ENCODE measurements at regions not wholly inside any gene's neighbourhood (a gene's known extent, or its start where the extent isn't known, plus 50 kb on each side); places are given as distances from the start of the nearest gene placed in this dataset.

- no peak for TF ChIP-seq TAF1 (conservative IDR thresholded peaks at IDR 0.05)
- TF ChIP-seq RXRA (IDR thresholded peaks at IDR 0.05): no peak
- no peak for TF ChIP-seq JUND (IDR thresholded peaks at IDR 0.05)
- TF ChIP-seq, protein P1, sequence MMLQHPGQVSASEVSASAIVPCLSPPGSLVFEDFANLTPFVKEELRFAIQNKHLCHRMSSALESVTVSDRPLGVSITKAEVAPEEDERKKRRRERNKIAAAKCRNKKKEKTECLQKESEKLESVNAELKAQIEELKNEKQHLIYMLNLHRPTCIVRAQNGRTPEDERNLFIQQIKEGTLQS (IDR thresholded peaks at IDR 0.05): no peak
Measured at GRCh38 chr16:9340526-9341256, 249.2 kb downstream of the HAPSTR1 start (continued).

DNA sequence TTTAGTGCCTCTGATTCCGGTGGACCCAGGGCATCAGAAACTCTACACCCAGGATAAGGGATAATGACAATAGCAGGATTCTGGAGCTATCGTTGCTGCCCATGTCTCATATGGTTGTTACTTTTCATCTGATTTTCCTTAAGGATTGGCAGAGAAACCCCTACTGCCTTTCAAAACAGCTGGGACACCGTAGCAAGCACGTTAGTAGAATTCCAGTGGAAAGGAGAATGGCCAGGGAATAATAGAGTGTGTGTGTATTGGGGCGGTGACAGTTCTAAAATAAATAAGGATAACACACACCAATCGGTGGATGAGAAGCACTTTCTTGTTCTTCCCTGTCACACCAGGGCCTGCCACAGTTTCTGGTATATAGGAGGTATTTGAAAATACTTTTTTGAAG lies 251.8 kb downstream of the HAPSTR1 start:
- H3K4me3 ChIP-seq (ENCODE audit: low read depth in 1 of 3, low read length in 3 of 3): no peak overlapping the region
- no peak for DNase-seq (ENCODE audit: low spot score)
- TF ChIP-seq GABPA (IDR thresholded peaks at IDR 0.05 in 1 of 2, conservative IDR thresholded peaks at IDR 0.05 in 1 of 2) (no peak), MAX (IDR thresholded peaks at IDR 0.05) (no peak), RXRA (IDR thresholded peaks at IDR 0.05) (no peak), HNF4G (IDR thresholded peaks at IDR 0.05) (no peak), JUND (IDR thresholded peaks at IDR 0.05) (no peak), HNF4A (conservative IDR thresholded peaks at IDR 0.05) (no peak), FOXA1 (IDR thresholded peaks at IDR 0.05) (no peak), RAD21 (IDR thresholded peaks at IDR 0.05) (no peak), TAF1 (conservative IDR thresholded peaks at IDR 0.05) (no peak), YY1 (IDR thresholded peaks at IDR 0.05) (no peak), NR2F2 (IDR thresholded peaks at IDR 0.05) (no peak), ZBTB33 (IDR thresholded peaks at IDR 0.05) (no peak), SP1 (IDR thresholded peaks at IDR 0.05) (no peak), EGR1 (IDR thresholded peaks at IDR 0.05; ENCODE audit: low read depth in 2 of 2) (no peak)
- TF ChIP-seq, protein P1 (IDR thresholded peaks at IDR 0.05): no peak
- TF ChIP-seq, protein P2, sequence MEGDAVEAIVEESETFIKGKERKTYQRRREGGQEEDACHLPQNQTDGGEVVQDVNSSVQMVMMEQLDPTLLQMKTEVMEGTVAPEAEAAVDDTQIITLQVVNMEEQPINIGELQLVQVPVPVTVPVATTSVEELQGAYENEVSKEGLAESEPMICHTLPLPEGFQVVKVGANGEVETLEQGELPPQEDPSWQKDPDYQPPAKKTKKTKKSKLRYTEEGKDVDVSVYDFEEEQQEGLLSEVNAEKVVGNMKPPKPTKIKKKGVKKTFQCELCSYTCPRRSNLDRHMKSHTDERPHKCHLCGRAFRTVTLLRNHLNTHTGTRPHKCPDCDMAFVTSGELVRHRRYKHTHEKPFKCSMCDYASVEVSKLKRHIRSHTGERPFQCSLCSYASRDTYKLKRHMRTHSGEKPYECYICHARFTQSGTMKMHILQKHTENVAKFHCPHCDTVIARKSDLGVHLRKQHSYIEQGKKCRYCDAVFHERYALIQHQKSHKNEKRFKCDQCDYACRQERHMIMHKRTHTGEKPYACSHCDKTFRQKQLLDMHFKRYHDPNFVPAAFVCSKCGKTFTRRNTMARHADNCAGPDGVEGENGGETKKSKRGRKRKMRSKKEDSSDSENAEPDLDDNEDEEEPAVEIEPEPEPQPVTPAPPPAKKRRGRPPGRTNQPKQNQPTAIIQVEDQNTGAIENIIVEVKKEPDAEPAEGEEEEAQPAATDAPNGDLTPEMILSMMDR (IDR thresholded peaks at IDR 0.05; ENCODE audit: low read depth, low read length, missing input control): no peak
- TF ChIP-seq, protein P3, sequence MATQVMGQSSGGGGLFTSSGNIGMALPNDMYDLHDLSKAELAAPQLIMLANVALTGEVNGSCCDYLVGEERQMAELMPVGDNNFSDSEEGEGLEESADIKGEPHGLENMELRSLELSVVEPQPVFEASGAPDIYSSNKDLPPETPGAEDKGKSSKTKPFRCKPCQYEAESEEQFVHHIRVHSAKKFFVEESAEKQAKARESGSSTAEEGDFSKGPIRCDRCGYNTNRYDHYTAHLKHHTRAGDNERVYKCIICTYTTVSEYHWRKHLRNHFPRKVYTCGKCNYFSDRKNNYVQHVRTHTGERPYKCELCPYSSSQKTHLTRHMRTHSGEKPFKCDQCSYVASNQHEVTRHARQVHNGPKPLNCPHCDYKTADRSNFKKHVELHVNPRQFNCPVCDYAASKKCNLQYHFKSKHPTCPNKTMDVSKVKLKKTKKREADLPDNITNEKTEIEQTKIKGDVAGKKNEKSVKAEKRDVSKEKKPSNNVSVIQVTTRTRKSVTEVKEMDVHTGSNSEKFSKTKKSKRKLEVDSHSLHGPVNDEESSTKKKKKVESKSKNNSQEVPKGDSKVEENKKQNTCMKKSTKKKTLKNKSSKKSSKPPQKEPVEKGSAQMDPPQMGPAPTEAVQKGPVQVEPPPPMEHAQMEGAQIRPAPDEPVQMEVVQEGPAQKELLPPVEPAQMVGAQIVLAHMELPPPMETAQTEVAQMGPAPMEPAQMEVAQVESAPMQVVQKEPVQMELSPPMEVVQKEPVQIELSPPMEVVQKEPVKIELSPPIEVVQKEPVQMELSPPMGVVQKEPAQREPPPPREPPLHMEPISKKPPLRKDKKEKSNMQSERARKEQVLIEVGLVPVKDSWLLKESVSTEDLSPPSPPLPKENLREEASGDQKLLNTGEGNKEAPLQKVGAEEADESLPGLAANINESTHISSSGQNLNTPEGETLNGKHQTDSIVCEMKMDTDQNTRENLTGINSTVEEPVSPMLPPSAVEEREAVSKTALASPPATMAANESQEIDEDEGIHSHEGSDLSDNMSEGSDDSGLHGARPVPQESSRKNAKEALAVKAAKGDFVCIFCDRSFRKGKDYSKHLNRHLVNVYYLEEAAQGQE (IDR thresholded peaks at IDR 0.05): no peak
- H3K27ac ChIP-seq (ENCODE audit: low read depth in 1 of 2, low read length in 2 of 2): no peak overlapping the region
- H3K4me1 ChIP-seq (ENCODE audit: control insufficient read depth in 4 of 4, insufficient read depth in 4 of 4, low read length in 3 of 4): peaks cover 0 to 3% (median 0%) of the 10 kb centered on the region in 4 donors
- H3K9ac ChIP-seq (ENCODE audit: low read depth in 1 of 2, low read length in 2 of 2): no peak overlapping the region
- no peaks in the 10 kb centered on the region for H3K36me3 ChIP-seq (ENCODE audit: control insufficient read depth in 4 of 4, insufficient read depth in 3 of 4, low read depth in 1 of 4, low read length in 3 of 4)
- 75% methylated on average over 6 of the region's 6 CpGs for WGBS
- H3K9me3 ChIP-seq (ENCODE audit: control insufficient read depth in 4 of 4, low read length in 3 of 4): no peaks in the 10 kb centered on the region
- H3K27me3 ChIP-seq (ENCODE audit: control insufficient read depth in 4 of 4, insufficient read depth in 4 of 4, low read length in 3 of 4): no peaks in the 10 kb centered on the region

All from liver (tissue), 8 donors.